ENCODE measurements at regions not wholly inside any gene's neighbourhood (a gene's known extent, or its start where the extent isn't known, plus 50 kb on each side); places are given as distances from the start of the nearest gene placed in this dataset.
"Not testable (repeated sequence)": the region's sequence is repeated elsewhere in the genome, so short reads cannot be mapped to it uniquely, and the experiment has no call there.

GRCh38 chr5:42109006-42109572 is 184.0 kb downstream of the FBXO4 start:
- DNase-seq (ENCODE audit: low read depth), result no peak
- H3K4me3 ChIP-seq (ENCODE audit: low read depth, low read length), result no peak overlapping the region
- TF ChIP-seq CTCF (IDR thresholded peaks at IDR 0.05; ENCODE audit: control insufficient read depth, extremely low read depth, insufficient read depth), result no peak

GRCh38 chr5:42115721-42116120 is 190.6 kb downstream of the FBXO4 start:
- not testable (repeated sequence) for H3K4me3 ChIP-seq (ENCODE audit: low read depth, low read length); DNase-seq (ENCODE audit: low read depth)

GRCh38 chr5:42120070-42120469 is 195.0 kb downstream of the FBXO4 start:
- no peak for TF ChIP-seq CTCF (IDR thresholded peaks at IDR 0.05; ENCODE audit: control insufficient read depth, extremely low read depth, insufficient read depth)
- no peak for DNase-seq (ENCODE audit: low read depth)
- no peak overlapping the region for H3K4me3 ChIP-seq (ENCODE audit: low read depth, low read length)

GRCh38 chr5:42121401-42121800 is 196.3 kb downstream of the FBXO4 start:
- no peak for DNase-seq (ENCODE audit: low read depth)
- H3K4me3 ChIP-seq (ENCODE audit: low read depth, low read length), result no peak overlapping the region
- no peak for TF ChIP-seq CTCF (IDR thresholded peaks at IDR 0.05; ENCODE audit: control insufficient read depth, extremely low read depth, insufficient read depth)

GRCh38 chr5:42131081-42131480 is 206.0 kb downstream of the FBXO4 start:
- DNase-seq (ENCODE audit: low read depth), result no peak
- H3K4me3 ChIP-seq (ENCODE audit: low read depth, low read length), result no peak overlapping the region
- no peak for TF ChIP-seq CTCF (IDR thresholded peaks at IDR 0.05; ENCODE audit: control insufficient read depth, extremely low read depth, insufficient read depth)

- DNase-seq (ENCODE audit: low read depth), result no peak
- no peak overlapping the region for H3K4me3 ChIP-seq (ENCODE audit: low read depth, low read length)
- TF ChIP-seq CTCF (IDR thresholded peaks at IDR 0.05; ENCODE audit: control insufficient read depth, extremely low read depth, insufficient read depth), result no peak
Measured at GRCh38 chr5:42143361-42143760, 218.3 kb downstream of the FBXO4 start.

- TF ChIP-seq CTCF (IDR thresholded peaks at IDR 0.05; ENCODE audit: control insufficient read depth, extremely low read depth, insufficient read depth), result no peak
- DNase-seq (ENCODE audit: low read depth), result no peak
Measured at GRCh38 chr5:42148813-42149212, 223.7 kb downstream of the FBXO4 start.

More at GRCh38 chr5:42148813-42149212, 223.7 kb downstream of the FBXO4 start:
- no peak overlapping the region for H3K4me3 ChIP-seq (ENCODE audit: low read depth, low read length)
